ENCODE measurements at regions not wholly inside any gene's neighbourhood (a gene's known extent, or its start where the extent isn't known, plus 50 kb on each side); places are given as distances from the start of the nearest gene placed in this dataset.
"Not testable (repeated sequence)": the region's sequence is repeated elsewhere in the genome, so short reads cannot be mapped to it uniquely, and the experiment has no call there.

DNA sequence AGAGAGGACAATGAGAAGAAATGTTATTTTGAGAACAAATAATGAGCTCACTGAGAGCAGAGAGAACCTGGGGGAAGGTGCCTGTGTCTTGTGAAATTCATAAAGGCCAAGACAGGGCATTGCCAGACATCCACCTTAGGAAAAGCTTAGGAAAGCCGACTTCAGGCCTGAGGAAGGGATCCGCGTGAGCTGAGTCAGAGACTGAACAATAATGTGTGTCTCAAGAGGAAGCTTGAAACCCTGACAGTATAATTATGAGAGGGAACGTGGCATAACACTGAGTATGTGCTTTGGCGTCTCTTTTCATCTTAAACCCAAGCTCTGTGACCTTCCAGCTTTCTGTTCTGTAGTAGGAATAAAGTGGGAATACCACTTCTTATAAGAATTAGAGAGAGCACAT, 307.2 kb downstream of the ACTR3B start:
- POLR2A ChIA-PET, result no interaction called here
- no peak overlapping the region for H3K27ac Mint-ChIP-seq
- CTCF ChIA-PET, result no interaction called here
- no peaks in the 10 kb centered on the region for H3K36me3 Mint-ChIP-seq (ENCODE audit: low read depth)
- H3K4me1 Mint-ChIP-seq (ENCODE audit: low read depth), result no peaks in the 10 kb centered on the region
- no peak for DNase-seq
- H3K4me3 Mint-ChIP-seq, result no peak overlapping the region
- H3K27me3 Mint-ChIP-seq (ENCODE audit: low read depth), result no peaks in the 10 kb centered on the region
- no peak for ATAC-seq
- no peaks in the 10 kb centered on the region for H3K9me3 Mint-ChIP-seq (ENCODE audit: insufficient read depth)

DNA sequence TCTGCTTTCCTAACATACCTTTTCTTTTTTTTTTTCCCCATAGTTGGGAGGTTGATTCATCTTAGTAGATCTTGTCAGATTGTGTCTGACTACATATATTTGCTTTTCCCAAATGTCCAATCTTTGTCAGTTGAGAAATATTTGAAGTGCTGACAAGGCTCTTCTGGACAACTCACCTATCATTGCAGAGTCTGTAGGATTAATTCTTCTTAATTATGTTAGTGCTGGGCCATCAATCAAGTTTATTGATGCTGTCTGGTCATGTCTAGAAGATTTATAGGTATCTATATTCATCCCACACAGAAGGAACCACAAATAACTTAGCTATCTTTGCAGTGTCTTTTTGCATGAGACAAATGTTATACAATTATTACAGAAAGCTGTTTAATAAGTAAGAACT, 310.6 kb downstream of the ACTR3B start:
- ChIA-PET POLR2A (no interaction called here), CTCF (no interaction called here)
- Mint-ChIP-seq H3K27ac (no peak overlapping the region), H3K4me3 (no peak overlapping the region), H3K4me1 (ENCODE audit: low read depth) (no peaks in the 10 kb centered on the region), H3K36me3 (ENCODE audit: low read depth) (no peaks in the 10 kb centered on the region), H3K27me3 (ENCODE audit: low read depth) (no peaks in the 10 kb centered on the region), H3K9me3 (ENCODE audit: insufficient read depth) (no peaks in the 10 kb centered on the region)
- DNase-seq (no peak), ATAC-seq (no peak)

DNA sequence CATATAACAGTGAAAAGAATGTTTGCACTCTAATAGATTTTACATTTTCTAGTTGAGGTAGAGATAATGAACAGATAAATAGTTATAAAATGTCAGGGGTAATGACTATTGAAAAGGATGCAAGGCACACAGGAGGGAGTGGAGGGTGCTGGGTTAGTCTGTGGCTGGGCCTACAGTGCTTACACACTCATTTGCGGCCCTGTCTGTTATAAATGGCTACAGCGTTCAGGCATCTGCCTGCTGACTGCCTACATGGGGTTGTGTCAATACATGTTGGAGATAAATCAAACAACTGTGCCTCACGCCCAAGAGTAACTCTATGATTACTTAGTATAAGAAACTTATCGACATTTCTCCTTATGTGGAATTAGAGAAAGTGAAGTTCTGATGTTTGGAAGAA, 313.3 kb downstream of the ACTR3B start:
- ATAC-seq (no peak), DNase-seq (no peak)
- CTCF ChIA-PET, result no interaction called here
- Mint-ChIP-seq H3K36me3 (ENCODE audit: low read depth) (no peaks in the 10 kb centered on the region), H3K27ac (no peak overlapping the region), H3K9me3 (ENCODE audit: insufficient read depth) (no peaks in the 10 kb centered on the region), H3K27me3 (ENCODE audit: low read depth) (no peaks in the 10 kb centered on the region), H3K4me1 (ENCODE audit: low read depth) (no peaks in the 10 kb centered on the region), H3K4me3 (no peak overlapping the region)
- POLR2A ChIA-PET, result no interaction called here

DNA sequence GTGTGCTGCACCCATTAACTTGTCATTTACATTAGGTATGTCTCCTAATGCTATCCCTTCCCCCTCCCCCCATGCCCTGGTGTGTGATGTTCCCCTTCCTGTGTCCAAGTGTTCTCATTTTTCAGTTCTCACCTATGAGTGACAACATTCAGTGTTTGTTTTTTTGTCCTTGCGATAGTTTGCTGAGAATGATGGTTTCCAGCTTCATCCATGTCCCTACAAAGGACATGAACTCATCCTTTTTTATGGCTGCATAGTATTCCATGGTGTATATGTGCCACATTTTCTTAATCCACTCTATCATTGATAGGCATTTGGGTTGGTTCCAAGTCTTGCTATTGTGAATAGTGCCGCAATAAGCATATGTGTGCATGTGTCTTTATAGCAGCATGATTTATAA, 316.7 kb downstream of the ACTR3B start:
- H3K27me3 Mint-ChIP-seq (ENCODE audit: low read depth); DNase-seq; H3K27ac Mint-ChIP-seq; POLR2A ChIA-PET; CTCF ChIA-PET; H3K9me3 Mint-ChIP-seq (ENCODE audit: insufficient read depth); H3K4me3 Mint-ChIP-seq; H3K4me1 Mint-ChIP-seq (ENCODE audit: low read depth); H3K36me3 Mint-ChIP-seq (ENCODE audit: low read depth); ATAC-seq: not testable (repeated sequence)

DNA sequence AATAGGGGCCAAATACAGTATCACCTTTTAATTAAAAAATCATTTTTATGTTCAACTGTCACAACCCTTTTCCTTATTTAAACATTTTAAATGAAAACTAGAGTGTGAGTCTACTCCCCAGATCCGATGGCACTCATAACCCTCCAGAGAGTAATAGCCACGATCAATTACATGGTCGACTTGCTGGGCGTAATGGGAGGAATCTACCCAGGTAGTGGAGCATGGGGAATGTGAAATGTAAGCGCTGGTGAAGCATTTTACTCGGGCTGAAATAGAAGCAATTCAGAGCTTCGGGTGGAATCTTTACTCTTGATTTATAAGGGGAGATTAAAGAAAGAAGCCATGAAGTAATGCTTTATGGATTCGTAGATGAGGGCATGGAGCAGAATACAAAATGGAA, 321.9 kb downstream of the ACTR3B start:
- Mint-ChIP-seq H3K4me1 (ENCODE audit: low read depth) (no peaks in the 10 kb centered on the region), H3K27me3 (ENCODE audit: low read depth) (no peaks in the 10 kb centered on the region), H3K4me3 (no peak overlapping the region), H3K27ac (no peak overlapping the region), H3K36me3 (ENCODE audit: low read depth) (no peaks in the 10 kb centered on the region), H3K9me3 (ENCODE audit: insufficient read depth) (no peaks in the 10 kb centered on the region)
- no peak for ATAC-seq
- ChIA-PET POLR2A (no interaction called here), CTCF (no interaction called here)
- no peak for DNase-seq

DNA sequence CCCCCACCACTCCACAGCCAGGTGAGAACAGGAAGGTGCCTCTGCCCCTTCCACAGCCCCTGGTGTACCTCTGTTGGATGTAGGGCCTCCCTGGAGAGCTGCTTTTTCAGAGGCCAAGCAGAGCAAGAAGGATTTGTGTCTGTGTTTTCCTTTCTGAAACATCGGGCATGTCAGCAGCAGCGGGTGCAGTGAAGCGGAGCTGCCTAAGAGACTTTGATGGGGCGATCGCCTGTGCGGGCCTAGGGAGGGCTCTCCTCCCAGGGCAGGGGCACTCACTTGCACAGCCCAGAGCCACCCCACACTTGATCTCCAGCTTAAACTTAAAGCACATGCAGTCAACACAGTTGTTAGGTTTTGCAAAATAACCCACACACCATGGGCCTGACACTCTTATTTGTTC, 324.7 kb downstream of the ACTR3B start:
- H3K9me3 Mint-ChIP-seq (ENCODE audit: insufficient read depth), result no peaks in the 10 kb centered on the region
- no peak overlapping the region for H3K27ac Mint-ChIP-seq
- ChIA-PET POLR2A (no interaction called here), CTCF (no interaction called here)
- H3K4me3 Mint-ChIP-seq, result no peak overlapping the region
- H3K36me3 Mint-ChIP-seq (ENCODE audit: low read depth), result no peaks in the 10 kb centered on the region
- no peaks in the 10 kb centered on the region for H3K4me1 Mint-ChIP-seq (ENCODE audit: low read depth)
- ATAC-seq, result no peak
- no peaks in the 10 kb centered on the region for H3K27me3 Mint-ChIP-seq (ENCODE audit: low read depth)
- no peak for DNase-seq

DNA sequence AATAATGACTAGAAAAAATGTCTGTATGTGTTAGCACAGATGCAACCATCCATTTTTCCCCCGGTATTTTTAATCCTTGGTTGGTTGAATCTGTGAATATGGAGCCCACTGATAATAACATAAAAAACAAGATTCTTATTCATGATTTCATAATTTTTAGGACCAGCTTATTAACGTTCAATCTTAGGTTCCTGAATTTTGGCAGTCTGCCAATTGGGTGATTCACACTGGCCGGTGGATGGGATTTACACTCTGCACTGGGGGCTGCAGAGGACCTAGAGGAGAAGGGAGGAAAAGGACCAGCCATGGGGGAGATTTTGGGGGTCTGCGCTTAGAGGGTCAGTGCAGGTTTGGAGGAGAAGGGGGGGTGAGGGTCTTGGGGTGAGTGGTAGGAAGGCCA, 327.9 kb downstream of the ACTR3B start:
- H3K27me3 Mint-ChIP-seq (ENCODE audit: low read depth), result no peaks in the 10 kb centered on the region
- ChIA-PET CTCF (no interaction called here), POLR2A (no interaction called here)
- DNase-seq (no peak), ATAC-seq (no peak)
- H3K27ac Mint-ChIP-seq, result no peak overlapping the region
- H3K4me3 Mint-ChIP-seq, result no peak overlapping the region
- no peaks in the 10 kb centered on the region for H3K4me1 Mint-ChIP-seq (ENCODE audit: low read depth)
- no peaks in the 10 kb centered on the region for H3K36me3 Mint-ChIP-seq (ENCODE audit: low read depth)
- no peaks in the 10 kb centered on the region for H3K9me3 Mint-ChIP-seq (ENCODE audit: insufficient read depth)

DNA sequence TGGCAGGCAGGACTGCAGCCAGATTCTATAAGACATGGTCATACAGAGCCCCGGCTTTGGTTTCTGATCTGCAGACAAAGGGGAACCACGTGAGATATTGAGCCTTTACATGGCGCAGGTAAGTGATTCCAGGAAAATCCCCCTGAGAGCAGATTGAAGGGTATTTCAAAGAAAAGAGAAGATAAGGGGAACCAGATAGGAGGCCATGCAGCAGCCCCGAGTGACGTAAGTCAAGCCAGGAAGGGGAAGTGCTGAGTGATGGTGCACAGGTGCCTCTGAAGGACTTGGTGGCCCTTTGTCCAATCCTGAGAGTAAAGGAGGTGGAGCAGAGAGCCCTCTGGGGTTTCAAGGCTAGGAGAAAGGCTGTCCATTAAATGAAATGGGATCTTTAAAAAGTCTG, 329.0 kb downstream of the ACTR3B start:
- no peak overlapping the region for H3K27ac Mint-ChIP-seq
- no peaks in the 10 kb centered on the region for H3K9me3 Mint-ChIP-seq (ENCODE audit: insufficient read depth)
- DNase-seq (no peak), ATAC-seq (no peak)
- no peak overlapping the region for H3K4me3 Mint-ChIP-seq
- no peaks in the 10 kb centered on the region for H3K36me3 Mint-ChIP-seq (ENCODE audit: low read depth)
- no peaks in the 10 kb centered on the region for H3K4me1 Mint-ChIP-seq (ENCODE audit: low read depth)
- CTCF ChIA-PET, result no interaction called here
- POLR2A ChIA-PET, result no interaction called here
- H3K27me3 Mint-ChIP-seq (ENCODE audit: low read depth), result no peaks in the 10 kb centered on the region

DNA sequence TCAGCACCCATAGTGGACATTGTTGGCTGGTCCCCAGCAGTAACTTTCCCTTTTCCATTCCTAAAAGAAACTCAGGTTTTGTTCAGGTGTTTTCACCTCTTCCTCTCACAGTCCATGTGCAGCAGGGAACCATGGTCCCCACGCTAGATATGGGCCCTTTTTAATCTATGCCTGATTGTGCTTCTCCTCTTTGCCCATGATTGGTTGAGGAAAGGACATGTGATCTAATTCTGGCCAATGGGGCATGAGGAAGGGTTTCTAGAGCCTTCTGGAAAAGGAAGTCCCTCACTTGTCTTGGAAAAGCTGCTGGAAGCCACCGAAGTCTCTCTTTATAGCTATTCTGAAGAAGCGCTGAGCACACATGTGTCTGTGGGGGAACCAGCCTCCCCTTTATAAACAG, 330.7 kb downstream of the ACTR3B start:
- Mint-ChIP-seq H3K27me3 (ENCODE audit: low read depth) (no peaks in the 10 kb centered on the region), H3K36me3 (ENCODE audit: low read depth) (no peaks in the 10 kb centered on the region), H3K4me1 (ENCODE audit: low read depth) (no peaks in the 10 kb centered on the region), H3K4me3 (no peak overlapping the region), H3K9me3 (ENCODE audit: insufficient read depth) (no peaks in the 10 kb centered on the region), H3K27ac (no peak overlapping the region)
- DNase-seq (no peak), ATAC-seq (no peak)
- ChIA-PET POLR2A (no interaction called here), CTCF (no interaction called here)

DNA sequence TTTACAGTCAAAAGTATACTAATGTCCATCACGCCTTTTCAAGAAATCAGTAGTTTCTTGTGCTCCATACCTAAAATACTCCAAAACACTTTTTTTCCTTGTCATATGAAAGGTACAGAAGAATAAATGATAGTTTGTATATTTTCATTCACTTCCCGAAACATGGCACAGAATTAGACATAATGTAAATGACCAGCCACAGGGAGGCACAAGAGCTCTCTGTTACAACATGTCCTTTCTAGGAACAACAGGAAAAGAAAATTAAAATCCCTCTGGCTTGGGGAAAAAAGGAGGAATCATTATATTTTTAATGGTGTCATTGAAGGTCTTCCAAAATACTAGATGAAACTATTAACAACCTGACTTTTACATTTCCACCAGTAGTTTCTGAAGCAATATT, 331.2 kb downstream of the ACTR3B start:
- ATAC-seq, result no peak
- no peak overlapping the region for H3K27ac Mint-ChIP-seq
- POLR2A ChIA-PET, result no interaction called here
- H3K4me3 Mint-ChIP-seq, result no peak overlapping the region
- H3K4me1 Mint-ChIP-seq (ENCODE audit: low read depth), result no peaks in the 10 kb centered on the region
- no peaks in the 10 kb centered on the region for H3K27me3 Mint-ChIP-seq (ENCODE audit: low read depth)
- no peaks in the 10 kb centered on the region for H3K9me3 Mint-ChIP-seq (ENCODE audit: insufficient read depth)
- no peak for DNase-seq
- H3K36me3 Mint-ChIP-seq (ENCODE audit: low read depth), result no peaks in the 10 kb centered on the region
- CTCF ChIA-PET, result no interaction called here

DNA sequence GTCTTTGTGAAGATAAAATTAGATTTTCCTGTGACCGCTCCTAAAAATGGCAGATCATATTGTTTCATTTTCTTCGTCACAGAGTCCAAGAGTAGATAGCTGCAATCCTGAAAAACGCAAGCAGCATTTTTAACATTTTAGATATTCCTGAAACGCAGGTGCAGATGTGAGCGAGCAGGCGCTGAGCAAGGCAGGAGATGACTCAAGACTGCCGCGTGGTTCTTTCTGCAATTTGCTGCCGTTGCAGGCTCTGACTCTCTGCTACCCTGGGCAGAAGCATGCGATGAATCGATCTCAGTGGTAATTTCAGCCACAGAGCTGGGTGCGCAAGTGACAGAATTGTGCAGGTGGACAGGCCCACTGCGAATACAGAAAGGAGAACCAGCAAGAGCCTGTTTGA, 331.9 kb downstream of the ACTR3B start:
- Mint-ChIP-seq H3K27ac (no peak overlapping the region), H3K36me3 (ENCODE audit: low read depth) (no peaks in the 10 kb centered on the region), H3K4me1 (ENCODE audit: low read depth) (no peaks in the 10 kb centered on the region), H3K27me3 (ENCODE audit: low read depth) (no peaks in the 10 kb centered on the region), H3K9me3 (ENCODE audit: insufficient read depth) (no peaks in the 10 kb centered on the region), H3K4me3 (no peak overlapping the region)
- ATAC-seq, result no peak
- DNase-seq, result no peak
- POLR2A ChIA-PET, result no interaction called here
- CTCF ChIA-PET, result no interaction called here

DNA sequence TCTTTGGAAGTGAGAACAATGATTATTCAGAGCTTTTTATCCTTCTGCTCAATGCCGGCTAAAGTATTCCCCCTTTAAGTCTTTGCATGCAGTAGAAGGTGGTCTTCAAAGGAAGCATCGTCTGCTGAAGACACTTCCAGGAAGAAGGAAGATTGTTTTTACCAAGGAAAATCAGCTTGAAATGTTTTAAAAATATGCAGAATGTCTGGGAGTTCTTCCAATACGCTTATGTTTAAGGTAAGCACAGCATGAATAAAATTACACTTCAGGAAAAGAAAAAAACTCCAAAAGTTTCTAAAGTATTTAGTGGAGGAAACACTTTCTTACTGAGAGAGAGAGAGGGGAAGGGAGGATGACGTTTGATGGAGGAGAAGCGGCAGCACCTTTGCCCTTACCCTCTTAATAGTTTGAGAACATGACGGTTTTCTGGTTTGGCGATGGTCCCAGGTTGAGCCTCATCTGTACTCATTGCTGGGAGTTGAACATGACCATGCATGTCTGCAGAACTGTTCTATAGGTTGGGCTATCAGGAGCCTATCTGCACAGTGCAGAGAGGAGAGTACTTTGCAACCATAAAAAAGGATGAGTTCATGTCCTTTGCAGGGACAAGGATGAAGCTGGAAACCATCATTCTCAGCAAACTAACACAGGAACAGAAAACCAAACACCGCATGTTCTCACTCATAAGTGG, 338.1 kb downstream of the ACTR3B start:
- Mint-ChIP-seq H3K27ac (no peak overlapping the region), H3K9me3 (ENCODE audit: insufficient read depth) (no peaks in the 10 kb centered on the region), H3K36me3 (ENCODE audit: low read depth) (no peaks in the 10 kb centered on the region), H3K27me3 (ENCODE audit: low read depth) (no peaks in the 10 kb centered on the region), H3K4me1 (ENCODE audit: low read depth) (no peaks in the 10 kb centered on the region), H3K4me3 (no peak overlapping the region)
- POLR2A ChIA-PET, result no interaction called here
- CTCF ChIA-PET, result no interaction called here
- no peak for DNase-seq
- no peak for ATAC-seq

DNA sequence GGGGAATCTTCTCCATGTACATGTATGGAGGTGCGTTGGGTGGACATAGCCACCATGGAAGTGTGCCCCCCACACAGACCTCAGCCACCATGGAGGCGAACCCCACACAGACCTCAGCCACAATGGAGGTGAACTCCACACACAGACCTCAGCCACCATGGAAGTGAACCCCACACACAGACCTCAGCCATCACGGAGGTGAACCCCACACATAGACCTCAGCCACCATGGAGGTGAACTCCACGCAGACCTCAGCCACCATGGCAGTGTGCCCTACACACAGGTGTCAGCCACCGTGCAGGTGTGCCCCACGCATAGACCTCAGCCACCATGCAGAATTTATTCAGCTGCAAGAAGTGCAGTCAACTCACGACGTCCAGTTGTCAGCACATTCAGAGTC, 339.7 kb downstream of the ACTR3B start:
- DNase-seq, result no peak
- no peaks in the 10 kb centered on the region for H3K9me3 Mint-ChIP-seq (ENCODE audit: insufficient read depth)
- ChIA-PET POLR2A (no interaction called here), CTCF (no interaction called here)
- H3K4me3 Mint-ChIP-seq, result no peak overlapping the region
- no peak for ATAC-seq
- H3K27me3 Mint-ChIP-seq (ENCODE audit: low read depth), result no peaks in the 10 kb centered on the region
- H3K27ac Mint-ChIP-seq, result no peak overlapping the region
- no peaks in the 10 kb centered on the region for H3K4me1 Mint-ChIP-seq (ENCODE audit: low read depth)
- no peaks in the 10 kb centered on the region for H3K36me3 Mint-ChIP-seq (ENCODE audit: low read depth)

Measured in activated CD8-positive, alpha-beta T cell treated with anti-CD3 and anti-CD28 coated beads, Interleukin-2, amount 10 ng/mL, durations not matched to agents 7 days and 5 days (primary cell).